ENCODE measurements at regions not wholly inside any gene's neighbourhood (a gene's known extent, or its start where the extent isn't known, plus 50 kb on each side); places are given as distances from the start of the nearest gene placed in this dataset.
"Not testable (repeated sequence)": the region's sequence is repeated elsewhere in the genome, so short reads cannot be mapped to it uniquely, and the experiment has no call there.

- DNase-seq (ENCODE audit: low spot score) = not testable (repeated sequence)
These were observed 108.2 kb downstream of the SPATA31A1 start for GRCh38 chr9:39463696-39464095.

GRCh38 chr9:39464122-39464777, 108.8 kb downstream of the SPATA31A1 start:
- DNase-seq (ENCODE audit: low spot score) = peak; percentile 84

GRCh38 chr9:39474499-39474898, 119.0 kb downstream of the SPATA31A1 start:
- DNase-seq (ENCODE audit: low spot score) = not testable (repeated sequence)

- not testable (repeated sequence) for DNase-seq (ENCODE audit: low spot score)
These were observed 127.6 kb downstream of the SPATA31A1 start for GRCh38 chr9:39483073-39483472.

- DNase-seq (ENCODE audit: low spot score) = not testable (repeated sequence)
These were observed 128.4 kb downstream of the SPATA31A1 start for GRCh38 chr9:39483880-39484279.

- DNase-seq (ENCODE audit: low spot score) = not testable (repeated sequence)
These were observed 128.8 kb downstream of the SPATA31A1 start for GRCh38 chr9:39484292-39484691.

GRCh38 chr9:39487477-39487876, 132.0 kb downstream of the SPATA31A1 start:
- DNase-seq (ENCODE audit: low spot score) = not testable (repeated sequence)

- DNase-seq (ENCODE audit: low spot score) = not testable (repeated sequence)
These were observed 140.8 kb downstream of the SPATA31A1 start for GRCh38 chr9:39496248-39496647.

GRCh38 chr9:39503178-39503577, 147.7 kb downstream of the SPATA31A1 start:
- not testable (repeated sequence) for DNase-seq (ENCODE audit: low spot score)

GRCh38 chr9:39527387-39528029, 172.0 kb downstream of the SPATA31A1 start:
- DNase-seq (ENCODE audit: low spot score) = not testable (repeated sequence)

GRCh38 chr9:39532597-39532996, 177.1 kb downstream of the SPATA31A1 start:
- not testable (repeated sequence) for DNase-seq (ENCODE audit: low spot score)

GRCh38 chr9:39533001-39533762, 177.7 kb downstream of the SPATA31A1 start:
- not testable (repeated sequence) for DNase-seq (ENCODE audit: low spot score)

GRCh38 chr9:39533763-39534548, 178.5 kb downstream of the SPATA31A1 start:
- DNase-seq (ENCODE audit: low spot score) = not testable (repeated sequence)

GRCh38 chr9:39534897-39535296, 179.4 kb downstream of the SPATA31A1 start:
- not testable (repeated sequence) for DNase-seq (ENCODE audit: low spot score)

- DNase-seq (ENCODE audit: low spot score) = not testable (repeated sequence)
These were observed 186.7 kb downstream of the SPATA31A1 start for GRCh38 chr9:39542157-39542556.

- DNase-seq (ENCODE audit: low spot score) = not testable (repeated sequence)
These were observed 189.6 kb downstream of the SPATA31A1 start for GRCh38 chr9:39545079-39545478.

GRCh38 chr9:39550573-39550972, 195.1 kb downstream of the SPATA31A1 start:
- DNase-seq (ENCODE audit: low spot score) = not testable (repeated sequence)

GRCh38 chr9:39551544-39551943, 196.1 kb downstream of the SPATA31A1 start:
- not testable (repeated sequence) for DNase-seq (ENCODE audit: low spot score)

- not testable (repeated sequence) for DNase-seq (ENCODE audit: low spot score)
These were observed 196.9 kb downstream of the SPATA31A1 start for GRCh38 chr9:39552242-39552881.

GRCh38 chr9:39554352-39554751, 198.9 kb downstream of the SPATA31A1 start:
- not testable (repeated sequence) for DNase-seq (ENCODE audit: low spot score)

GRCh38 chr9:39559384-39559783, 203.9 kb downstream of the SPATA31A1 start:
- not testable (repeated sequence) for DNase-seq (ENCODE audit: low spot score)

All from globus pallidus (tissue), 1 donor.